GM21717 (cell line): ENCODE measurements at regions not wholly inside any gene's neighbourhood (a gene's known extent, or its start where the extent isn't known, plus 50 kb on each side); places are given as distances from the start of the nearest gene placed in this dataset.
"Not testable (repeated sequence)": the region's sequence is repeated elsewhere in the genome, so short reads cannot be mapped to it uniquely, and the experiment has no call there.

Experiments
- ATAC-seq: cut with Tn5 transposase; IDR thresholded peaks from one replicate; pipeline ENCODE4 v1.9.1; 2021; ENCODE audit warnings: mild to moderate bottlenecking, moderate library complexity; ENCODE audit not compliant: unreplicated experiment

DNA sequence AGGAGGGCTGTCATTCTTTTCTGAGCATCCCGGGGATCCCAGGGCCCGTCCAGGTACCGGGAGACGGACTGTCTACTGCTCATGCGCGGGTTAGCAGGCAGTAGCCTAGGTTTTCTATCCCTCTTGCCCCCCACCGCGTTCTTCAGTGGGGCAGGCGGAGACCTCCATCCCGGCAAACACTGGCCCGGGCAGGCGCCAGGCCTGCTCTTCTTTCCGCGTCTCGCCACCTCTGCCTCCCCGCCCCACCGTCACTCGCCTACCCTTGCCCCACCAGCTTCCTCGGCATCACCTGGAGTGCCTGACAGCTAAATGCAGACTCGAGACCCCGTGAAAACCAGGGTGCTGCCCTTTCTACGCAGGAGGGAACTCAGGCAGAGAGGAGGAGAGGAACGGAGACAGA lies 1937.7 kb upstream of the DEFB115 start:
- ATAC-seq, result no peak

DNA sequence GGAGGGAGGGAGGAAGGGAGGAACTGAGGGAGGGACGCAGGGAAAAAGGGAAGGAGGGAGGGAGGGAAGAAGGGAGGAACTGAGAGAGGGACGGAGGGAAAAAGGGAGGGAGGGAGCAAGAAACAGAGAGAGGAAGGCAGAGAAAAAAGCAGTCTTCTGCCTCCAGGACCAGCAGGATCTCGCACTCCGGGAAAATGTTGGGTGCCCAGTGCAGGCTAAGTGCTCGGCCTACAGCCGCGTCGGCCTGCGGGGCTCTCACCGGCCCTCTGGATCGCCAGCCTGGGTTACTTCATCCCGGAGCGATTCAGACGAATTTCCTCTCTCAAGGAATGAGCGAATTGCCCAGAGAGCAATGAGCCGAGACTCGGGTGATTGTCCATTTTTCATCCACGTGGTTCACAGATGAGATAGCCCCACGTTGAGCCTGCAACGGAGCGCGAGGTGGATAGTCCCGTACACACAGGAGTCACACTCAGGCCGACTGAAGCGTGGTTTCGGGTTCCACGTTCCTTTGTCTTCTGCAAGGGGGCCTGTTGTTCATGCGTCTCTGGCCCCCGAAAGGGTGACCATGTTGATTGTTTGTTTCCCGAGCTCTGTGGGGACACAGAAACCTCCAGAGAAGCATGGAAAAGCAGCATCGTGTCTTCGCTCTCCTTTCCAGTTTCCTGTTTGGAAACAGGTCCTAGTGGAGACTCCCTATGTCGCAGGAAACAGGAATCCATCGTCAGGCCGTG lies 1937.1 kb upstream of the DEFB115 start:
- ATAC-seq, result not testable (repeated sequence)

DNA sequence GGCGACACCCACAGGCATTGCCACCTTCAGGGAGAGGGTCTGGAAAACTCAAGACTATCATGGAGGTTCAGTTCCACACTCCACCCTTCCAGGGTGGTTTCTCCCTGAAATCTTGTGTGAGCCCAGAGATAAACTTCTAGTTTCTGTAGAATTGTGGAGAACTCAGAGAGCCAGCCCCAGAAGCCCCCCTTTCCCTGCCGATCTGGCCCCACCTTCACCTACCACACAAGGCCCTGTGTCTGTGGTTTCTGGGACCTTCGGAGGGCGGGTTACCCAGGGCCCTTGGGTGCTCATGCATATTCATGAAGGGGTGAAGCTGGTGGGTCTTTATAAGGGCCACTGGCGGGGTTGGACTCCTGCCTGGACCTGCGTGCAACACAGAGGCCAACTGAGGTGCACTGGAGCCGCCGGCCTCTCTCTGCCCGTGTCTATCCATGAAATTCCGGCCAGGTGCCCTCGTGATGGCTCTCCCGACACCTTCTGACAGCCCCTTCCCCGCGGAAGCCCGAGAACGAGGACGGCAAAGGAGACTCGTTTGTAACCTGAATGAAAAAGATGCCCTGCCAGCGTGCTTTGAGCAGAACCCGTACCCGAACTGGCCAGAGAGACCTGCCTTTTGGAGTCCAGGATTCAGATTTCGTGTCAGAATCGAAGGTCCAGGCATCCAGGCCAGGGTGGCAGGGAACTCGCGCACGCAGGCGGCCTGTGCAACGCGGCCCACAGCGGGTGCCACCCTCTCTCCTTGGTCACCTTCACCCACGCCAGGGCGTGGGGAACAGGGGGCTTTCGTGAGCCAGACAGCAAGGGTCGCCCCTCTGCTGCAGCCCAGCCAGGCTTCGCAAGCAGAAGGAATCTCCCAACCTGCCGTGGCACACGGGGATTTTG lies 1933.6 kb upstream of the DEFB115 start:
- not testable (repeated sequence) for ATAC-seq

DNA sequence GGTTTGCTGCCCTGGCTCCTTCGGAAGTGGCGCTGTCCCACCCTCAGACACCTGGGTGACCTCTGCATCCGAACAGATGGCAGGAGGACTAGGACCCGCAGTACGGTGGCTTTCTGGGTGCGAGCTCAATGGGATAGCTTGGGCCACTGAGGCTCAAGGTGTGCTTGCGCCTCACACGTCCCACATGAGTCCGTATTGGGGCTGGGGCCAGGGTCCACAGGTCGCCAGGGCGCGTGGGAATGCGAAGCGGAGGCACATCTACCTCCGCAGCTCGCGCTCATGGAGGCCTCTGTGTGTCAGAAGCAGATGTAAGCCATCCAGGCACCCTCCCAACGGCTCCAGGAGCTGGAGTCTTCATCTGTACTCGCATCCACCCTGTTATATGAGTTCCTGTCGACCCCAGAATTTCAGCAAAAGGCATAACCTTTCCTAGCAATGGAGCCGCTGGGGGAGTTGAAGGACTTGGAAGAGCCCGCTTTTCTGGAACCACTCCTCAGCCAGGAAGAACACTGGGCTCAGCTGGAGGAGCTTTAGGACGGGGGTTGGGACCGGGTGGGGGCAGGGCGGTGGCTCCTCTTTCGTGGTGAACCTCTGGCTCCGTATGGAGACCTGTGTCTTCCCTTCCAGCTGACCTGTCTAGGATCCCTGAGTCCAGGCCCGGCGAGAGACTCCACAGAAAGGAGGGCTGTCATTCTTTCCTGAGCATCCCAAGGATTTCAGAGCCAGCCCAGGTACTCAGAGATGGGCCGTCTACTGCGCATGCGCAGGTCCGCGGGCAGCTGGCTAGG lies 1932.8 kb upstream of the DEFB115 start:
- not testable (repeated sequence) for ATAC-seq

DNA sequence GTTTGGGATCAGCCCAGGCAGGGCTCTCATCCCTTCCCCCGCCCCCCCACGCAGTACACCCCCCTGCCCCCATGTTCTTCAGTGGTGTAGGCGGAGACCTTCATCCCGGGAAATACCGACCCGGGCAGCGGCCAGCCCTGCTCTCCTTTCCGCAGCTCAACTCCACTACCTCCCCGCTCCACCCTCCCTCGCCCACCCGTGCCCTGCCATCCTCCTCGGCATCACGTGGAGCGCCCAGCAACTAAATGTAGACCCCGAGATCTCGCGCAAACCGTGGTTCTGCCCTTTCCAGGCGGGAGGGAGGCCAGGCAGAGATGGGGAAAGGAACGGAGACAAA lies 1932.2 kb upstream of the DEFB115 start:
- ATAC-seq, result no peak

DNA sequence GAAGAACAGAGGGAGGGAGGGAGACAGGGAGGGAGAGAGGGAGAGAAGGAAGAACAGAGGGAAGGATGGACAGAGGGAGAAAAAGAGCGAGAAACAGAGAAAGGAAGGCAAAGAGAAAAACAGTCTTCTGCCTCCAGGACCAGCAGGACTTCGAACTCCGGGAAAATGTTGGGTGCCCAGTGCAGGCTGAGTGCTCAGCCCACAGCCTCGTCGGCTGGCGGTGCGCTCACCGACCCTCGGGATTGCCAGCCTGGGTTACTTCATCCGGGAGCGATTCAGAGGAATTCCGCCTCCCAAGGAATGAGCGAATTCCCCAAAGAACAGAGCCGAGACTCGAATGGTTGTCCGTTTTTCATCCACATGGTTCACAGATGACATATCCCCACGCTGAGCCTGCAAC lies 1931.7 kb upstream of the DEFB115 start:
- ATAC-seq, result not testable (repeated sequence)

DNA sequence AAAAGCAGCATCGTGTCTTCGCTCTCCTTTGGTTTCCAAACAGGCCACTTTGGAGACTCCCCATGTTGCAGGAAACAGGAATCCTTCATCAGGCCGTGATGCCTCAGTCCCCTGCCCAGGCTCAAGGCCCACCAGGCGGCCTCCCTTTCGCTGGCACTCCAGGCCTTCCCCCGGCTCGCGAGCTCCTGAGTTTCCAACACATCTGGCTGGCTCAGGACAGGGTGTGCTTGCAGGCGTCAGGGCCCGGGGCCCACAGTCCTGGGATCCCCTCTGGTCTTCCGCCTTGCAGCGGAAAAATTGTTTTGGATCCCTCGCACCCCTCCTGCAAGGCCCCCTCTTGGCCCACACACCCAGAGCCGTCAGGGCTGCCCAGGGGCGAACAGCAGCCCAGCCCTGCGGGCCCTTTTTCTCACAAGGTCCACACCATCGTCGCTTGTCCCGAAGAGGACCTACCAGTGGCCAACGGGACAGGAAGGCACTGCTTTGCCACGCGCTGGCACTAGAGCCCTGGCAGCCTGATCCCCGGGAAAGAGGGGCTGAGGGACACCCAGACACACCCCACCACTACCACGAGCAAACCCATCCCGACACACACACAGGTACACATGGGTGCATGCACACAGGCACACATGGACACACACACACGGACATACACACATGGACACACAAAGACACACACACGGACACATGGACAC lies 1930.9 kb upstream of the DEFB115 start:
- no peak for ATAC-seq

DNA sequence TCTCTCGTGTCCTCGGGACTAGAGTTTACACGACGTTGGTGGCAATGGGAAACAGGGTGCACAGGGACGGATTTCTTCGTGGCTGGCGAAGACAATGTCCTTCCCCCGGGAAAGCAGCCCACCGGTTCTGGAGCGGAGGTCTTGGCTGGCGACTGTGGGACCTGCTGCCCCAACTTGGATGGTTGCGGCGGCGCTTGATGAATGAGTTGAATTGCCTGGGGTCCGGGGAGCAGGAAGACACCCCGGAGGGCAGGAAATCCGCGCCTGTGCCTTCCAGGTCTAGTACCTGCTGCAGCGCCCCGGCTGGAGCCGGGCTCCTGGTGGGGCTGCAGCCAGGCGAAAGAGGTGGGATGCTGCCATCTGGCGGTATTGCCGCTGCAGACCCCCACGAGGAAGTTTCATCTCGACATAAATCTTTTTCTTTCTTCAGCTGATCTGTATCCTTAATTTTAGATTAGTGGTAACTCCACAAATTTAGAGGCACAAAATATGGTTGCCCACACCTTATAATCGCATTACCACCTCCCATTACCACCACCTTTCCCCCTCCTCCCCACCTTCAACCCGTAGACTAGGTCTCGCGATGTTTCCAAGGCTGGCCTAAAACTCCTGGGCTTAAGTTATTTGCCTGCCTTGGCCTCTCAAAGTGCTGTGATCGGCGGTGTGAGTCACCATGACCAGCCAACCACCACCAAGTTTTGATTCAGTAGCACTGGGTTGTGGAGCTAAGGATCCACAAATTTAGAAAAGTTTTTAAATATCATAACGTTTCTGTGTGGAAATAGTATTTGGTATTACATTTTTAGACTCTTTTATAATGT lies 1929.7 kb upstream of the DEFB115 start:
- not testable (repeated sequence) for ATAC-seq

DNA sequence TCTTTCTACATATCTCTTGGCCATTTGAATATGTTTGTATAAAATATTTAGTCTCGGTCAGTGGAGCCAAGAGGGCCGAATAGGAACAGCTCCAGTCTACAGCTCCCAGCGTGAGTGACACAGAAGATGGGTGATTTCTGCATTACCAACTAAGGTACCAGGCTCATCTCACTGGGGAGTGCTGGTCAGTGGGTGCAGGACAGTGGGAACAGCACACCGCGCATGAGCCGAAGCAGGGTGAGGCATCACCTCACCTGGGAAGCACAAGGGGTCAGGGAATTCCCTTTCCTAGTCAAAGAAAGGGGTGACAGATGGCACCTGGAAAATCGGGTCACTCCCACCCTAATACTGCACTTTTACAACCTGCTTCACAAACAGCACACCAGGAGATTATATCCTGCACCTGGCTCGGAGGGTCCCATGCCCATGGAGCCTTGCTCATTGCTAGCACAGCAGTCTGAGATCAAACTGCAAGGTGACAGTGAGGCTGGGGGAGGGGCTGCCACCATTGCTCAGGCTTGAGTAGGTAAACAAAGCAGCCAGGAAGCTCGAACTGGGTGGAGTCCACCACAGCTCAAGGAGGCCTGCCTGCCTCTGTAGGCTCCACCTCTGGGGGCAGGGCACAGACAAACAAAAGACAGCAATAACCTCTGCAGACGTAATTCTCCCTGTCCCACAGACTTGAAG lies 1926.9 kb upstream of the DEFB115 start:
- not testable (repeated sequence) for ATAC-seq

DNA sequence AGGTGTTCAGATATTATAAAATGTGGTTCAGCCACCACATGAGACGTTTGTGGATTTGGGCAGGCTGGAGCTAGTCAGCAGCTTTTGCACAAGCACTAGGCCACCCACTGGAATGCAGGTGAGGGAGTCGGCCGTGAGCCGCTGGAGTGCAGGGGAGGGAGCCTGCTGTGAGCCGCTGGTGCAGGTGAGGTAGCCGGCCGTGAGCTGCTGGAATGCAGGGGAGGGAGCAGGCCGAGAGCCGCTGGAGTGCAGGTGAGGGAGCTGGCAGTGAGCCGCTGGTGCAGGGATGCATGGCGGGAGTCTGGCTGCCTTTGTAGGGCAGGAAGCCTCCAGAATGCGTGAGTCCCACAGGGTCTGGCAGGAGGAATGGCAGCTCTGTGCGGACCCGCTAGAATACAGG lies 1907.6 kb upstream of the DEFB115 start:
- no peak for ATAC-seq

DNA sequence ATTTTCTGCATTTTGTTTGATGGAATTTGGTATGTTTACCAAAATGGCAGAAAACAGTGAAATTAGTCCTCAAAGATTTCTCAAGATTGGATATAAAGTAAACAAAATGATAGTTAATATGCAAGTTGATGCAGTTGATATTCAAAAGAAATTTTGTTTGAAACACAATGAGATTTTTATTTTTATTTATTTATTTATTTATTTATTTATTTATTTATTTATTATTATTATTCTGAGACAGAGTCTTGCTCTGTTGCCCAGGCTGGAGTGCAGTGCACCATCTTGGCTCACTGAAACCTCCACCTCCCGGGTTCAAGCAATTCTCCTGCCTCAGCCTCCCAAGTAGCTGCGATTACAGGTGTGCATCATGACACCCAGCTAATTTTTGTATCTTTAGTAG lies 1881.5 kb upstream of the DEFB115 start:
- not testable (repeated sequence) for ATAC-seq

DNA sequence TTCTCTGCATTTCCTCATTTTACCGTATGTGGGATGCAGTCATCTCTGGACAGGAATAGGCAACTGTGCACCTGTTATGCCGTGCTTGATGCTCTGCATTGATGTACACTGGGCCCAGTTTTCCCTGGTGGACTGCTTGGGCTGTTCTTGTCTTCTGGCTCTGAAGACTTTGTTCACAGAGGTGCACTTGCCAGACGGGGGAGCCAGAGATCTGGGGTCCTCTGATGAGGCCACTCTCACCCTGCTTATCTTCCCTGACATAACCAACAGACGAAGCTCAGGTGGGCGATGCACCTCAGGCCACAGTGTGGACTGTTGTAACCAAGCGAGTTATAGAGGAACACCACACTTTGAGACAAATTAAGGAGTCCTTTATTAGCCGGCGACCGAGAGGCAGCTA lies 1864.6 kb upstream of the DEFB115 start:
- ATAC-seq, result not testable (repeated sequence)

DNA sequence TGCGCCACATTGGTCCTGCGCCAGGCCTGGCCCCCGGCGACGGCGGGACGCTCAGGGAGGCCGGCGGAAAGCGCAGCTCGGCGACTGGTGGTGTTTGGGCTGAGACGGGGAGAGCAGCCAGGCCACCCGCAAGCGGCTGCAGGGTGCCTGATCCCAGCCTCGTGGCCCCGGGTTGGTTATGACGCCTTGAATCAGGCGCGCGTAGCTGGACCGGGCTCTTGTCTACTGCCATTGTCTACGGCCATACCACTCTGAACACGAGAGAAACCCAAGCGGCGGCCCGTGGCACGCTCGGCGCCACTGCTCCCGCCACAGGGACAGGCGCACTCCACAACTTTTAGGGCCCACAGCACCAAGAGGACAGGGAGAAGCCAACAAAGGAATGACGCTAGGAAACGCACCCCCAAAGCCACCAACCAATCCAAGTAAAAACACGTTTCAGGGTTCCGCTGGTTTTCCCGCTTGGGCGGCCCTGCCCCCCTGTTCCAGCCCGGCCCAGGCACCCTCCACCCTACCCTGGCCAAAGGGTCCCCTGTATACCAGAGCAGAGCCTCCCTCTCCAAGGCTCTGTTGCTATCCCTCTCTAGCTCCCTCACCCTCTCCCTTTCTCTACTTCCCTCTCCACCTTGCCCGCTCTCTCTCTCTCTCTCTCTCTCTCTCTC lies 1849.3 kb upstream of the DEFB115 start:
- no peak for ATAC-seq

DNA sequence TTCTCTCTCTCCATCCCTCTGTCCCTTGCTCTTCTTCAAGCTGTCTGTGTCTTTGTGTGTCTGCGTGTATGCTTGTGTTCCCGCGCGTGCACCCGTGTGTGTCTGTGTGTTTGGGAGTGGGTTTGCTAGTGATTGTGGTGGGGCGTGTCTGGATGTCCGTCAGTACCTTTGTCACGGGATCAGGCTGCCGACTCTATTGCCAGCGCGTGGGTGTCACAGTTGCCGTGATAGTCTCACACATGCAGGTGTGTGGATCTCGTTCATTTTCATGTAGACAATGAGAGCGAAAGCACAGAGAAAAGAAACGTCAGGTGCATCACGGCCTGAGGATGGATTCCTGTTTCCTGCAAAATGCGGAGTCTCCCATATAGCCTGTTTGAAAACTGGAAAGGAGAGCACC lies 1848.8 kb upstream of the DEFB115 start:
- ATAC-seq, result not testable (repeated sequence)

DNA sequence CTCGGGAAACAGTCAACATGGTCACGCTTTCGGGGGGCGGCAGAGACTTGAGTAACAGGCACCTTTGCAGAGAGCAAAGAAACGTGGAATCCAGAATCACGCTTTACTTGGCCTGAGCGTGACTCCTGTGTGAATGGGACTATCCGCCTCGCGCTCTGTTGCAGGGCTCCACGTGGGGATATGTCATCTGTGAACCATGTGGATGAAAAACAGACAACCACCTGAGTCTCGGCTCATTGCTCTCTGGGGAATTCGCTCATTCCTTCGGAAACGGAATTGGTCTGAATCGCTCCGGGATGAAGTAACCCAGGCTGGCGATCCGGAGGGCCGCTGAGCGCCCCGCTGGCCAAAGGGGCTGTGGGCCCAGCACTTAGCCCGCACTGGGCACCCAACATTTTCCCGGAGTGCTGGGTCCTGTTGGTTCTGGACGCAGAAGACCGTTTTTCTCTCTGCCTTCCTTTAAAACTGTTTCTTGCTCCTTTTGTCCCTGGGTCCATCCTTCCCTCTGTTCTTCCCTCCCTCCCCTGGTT lies 1848.2 kb upstream of the DEFB115 start:
- ATAC-seq, result not testable (repeated sequence)

DNA sequence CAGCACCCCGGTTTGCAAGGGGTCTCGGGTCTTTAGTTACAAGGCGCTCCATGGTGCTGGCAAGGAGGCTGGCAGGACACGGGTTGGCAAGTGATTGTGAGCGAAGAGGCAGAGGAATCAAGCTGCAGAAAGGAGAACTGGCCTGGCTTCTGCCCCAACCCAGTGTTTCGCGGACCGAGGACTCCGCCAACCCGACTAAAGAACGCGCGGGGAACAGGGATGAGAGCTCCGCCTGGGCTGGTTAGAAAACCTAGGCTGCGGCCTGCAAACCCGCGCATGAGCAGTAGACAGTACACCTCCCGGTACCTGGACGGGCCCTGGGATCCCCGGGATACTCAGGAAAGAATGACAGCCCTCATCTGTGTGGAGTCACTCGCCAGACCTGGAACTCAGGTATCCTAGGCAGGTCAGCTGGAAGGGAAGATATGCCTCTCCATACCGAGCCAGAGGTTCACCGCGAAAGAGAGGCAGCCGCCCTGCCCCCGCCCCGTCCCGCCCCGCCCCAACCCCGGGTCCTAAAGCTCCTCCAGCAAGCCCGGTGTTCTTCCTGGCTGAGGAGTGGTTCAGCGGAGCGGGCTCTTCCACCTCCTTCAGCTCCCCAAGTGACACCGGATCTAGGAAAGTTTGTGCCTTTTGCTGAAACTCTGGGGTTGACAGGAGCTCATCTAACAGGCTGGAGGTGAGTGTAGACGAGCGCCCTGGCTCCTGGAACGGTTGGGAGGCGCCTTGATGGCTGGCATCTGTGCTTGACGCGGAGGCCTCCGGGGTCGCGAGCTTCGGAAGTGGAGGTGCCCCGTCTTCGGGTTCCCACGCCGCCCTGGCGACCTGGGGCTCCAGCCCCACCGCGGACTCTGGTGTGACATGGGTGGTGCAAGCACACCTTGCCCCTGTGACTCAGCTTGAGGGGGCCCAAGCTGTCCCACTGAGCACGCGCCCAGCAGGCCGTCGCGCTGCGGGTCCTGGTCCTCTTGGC lies 1847.3 kb upstream of the DEFB115 start:
- ATAC-seq, result no peak

DNA sequence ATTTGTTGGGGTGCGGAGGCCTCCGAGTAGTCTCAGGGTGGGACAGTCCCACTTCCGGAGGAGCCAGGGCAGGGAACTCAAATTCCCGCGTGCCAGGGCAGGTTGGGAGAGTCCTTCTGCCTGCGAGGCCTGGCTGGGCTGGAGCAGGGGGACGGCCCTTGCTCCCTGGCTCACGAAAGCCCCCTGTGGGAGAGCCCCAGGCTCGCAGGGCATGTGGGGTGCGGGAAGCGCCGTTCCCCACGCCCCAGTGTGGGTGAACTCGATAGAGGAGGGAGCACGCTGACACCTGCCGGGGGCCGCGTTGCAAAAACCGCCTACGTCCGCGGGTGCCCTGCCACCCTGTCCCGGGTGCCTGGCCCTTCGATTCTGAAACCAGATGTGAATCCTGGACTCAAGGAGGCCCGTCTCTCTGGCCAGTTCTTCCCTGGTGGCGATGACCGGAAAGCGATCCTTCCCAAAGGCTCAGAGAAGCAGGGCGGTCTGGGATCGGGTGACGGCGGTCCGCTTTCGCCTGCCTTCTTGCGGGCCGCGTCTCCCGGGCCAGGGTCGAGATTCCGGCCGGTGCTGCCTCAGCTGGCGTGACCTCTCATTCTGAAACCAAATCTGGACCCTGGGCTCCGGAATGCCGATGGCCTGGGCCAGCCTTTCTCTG lies 1846.5 kb upstream of the DEFB115 start:
- no peak for ATAC-seq
